BE2C (cell line): ENCODE measurements at regions not wholly inside any gene's neighbourhood (a gene's known extent, or its start where the extent isn't known, plus 50 kb on each side); places are given as distances from the start of the nearest gene placed in this dataset.

Source experiments
- DNase-seq: peaks from one replicate; pipeline ENCODE4 v3.0.0-alpha.2; 2020
- H3K27me3 ChIP-seq: fragments of 250-450 bp; sonication (Bioruptor Pico); 2 replicates; pipeline ENCODE4 v1.5.1; 2020; ENCODE audit warnings: mild to moderate bottlenecking
- H3K36me3 ChIP-seq: fragments of 250-450 bp; sonication (Bioruptor Pico); 2 replicates; pipeline ENCODE4 v1.5.1; 2020; ENCODE audit warnings: mild to moderate bottlenecking
- H3K4me1 ChIP-seq: fragments of 250-450 bp; sonication (Bioruptor Pico); 2 replicates; pipeline ENCODE4 v1.5.1; 2020
- H3K4me3 ChIP-seq: 2 replicates; pipeline ENCODE4 v1.5.1; 2011; ENCODE audit warnings: low read depth, low read length
- H3K9me3 ChIP-seq: fragments of 250-450 bp; sonication (Bioruptor Pico); 2 replicates; pipeline ENCODE4 v1.5.1; 2020
- TF ChIP-seq, protein P1 (sequence below): IDR thresholded peaks from 2 replicates; pipeline ENCODE4 v1.5.1; 2012; ENCODE audit warnings: mild to moderate bottlenecking, low read depth, low read length

DNA sequence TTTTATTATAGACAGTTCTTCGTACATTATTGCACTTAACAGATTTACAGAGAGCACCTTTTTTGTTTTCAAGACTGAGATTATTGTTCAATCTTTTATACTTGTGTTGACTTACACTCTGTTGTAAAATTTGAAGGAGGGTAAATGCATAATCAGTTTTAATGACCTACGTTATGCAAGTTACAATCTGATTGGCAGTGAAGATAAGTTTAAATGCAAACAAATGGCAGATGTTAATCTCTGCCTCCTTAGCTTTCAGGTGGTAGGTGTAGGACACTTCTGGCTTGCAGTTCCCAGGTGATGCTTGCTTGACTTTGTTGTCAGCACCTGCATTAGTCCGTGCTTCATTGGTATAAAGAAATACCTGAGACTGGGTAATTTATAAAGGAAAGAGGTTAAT, 424.9 kb downstream of the FGF9 start:
- H3K9me3 ChIP-seq: no peaks in the 10 kb centered on the region
- H3K27me3 ChIP-seq: no peaks in the 10 kb centered on the region
- no peaks in the 10 kb centered on the region for H3K36me3 ChIP-seq
- DNase-seq: no peak
- TF ChIP-seq, protein P1, sequence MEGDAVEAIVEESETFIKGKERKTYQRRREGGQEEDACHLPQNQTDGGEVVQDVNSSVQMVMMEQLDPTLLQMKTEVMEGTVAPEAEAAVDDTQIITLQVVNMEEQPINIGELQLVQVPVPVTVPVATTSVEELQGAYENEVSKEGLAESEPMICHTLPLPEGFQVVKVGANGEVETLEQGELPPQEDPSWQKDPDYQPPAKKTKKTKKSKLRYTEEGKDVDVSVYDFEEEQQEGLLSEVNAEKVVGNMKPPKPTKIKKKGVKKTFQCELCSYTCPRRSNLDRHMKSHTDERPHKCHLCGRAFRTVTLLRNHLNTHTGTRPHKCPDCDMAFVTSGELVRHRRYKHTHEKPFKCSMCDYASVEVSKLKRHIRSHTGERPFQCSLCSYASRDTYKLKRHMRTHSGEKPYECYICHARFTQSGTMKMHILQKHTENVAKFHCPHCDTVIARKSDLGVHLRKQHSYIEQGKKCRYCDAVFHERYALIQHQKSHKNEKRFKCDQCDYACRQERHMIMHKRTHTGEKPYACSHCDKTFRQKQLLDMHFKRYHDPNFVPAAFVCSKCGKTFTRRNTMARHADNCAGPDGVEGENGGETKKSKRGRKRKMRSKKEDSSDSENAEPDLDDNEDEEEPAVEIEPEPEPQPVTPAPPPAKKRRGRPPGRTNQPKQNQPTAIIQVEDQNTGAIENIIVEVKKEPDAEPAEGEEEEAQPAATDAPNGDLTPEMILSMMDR: no peak
- no peaks in the 10 kb centered on the region for H3K4me1 ChIP-seq
- H3K4me3 ChIP-seq: no peak overlapping the region

DNA sequence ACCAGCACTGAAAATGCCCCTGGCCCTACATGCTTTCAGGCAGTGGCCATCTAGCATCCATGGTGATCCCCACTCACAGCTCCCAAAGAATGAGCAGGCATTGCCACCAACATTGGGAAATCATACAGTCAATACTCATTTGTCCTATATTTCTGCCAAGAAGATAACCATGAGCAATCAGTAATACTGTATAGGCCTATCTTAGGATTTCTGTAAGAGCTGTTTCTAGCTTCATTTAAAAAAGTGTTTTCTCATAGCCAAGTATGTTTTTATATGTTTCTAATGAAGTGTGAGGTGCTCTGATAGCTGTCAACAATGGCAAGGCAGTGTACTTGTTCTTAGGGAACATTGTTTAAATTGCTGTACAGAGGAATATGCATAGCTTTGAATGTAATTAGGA, 428.7 kb downstream of the FGF9 start:
- Histone ChIP-seq H3K4me3 (no peak overlapping the region), H3K4me1 (no peaks in the 10 kb centered on the region), H3K27me3 (no peaks in the 10 kb centered on the region), H3K36me3 (no peaks in the 10 kb centered on the region), H3K9me3 (no peaks in the 10 kb centered on the region; the same call in 1 of the 2 replicates)
- TF ChIP-seq, protein P1: no peak
- DNase-seq: no peak

DNA sequence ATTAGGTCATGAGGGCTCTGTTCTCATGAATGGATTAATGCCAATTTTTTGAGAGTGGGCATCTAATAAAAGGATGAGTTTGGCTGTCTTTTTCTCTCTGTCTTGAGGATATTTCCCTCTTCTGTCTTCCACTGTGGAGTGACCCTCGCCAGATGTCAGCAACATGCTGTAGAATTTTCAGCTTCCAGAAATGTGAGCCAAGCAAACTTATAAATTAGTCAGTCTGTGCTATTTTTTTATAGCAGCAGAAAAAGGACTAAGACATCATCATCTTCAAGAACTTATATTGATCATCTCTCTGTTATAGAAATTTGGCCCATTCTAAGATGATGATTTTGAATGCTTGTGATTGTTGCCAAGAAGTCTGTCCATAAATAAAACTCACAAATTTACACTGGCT, 431.4 kb downstream of the FGF9 start:
- no peak for DNase-seq
- TF ChIP-seq, protein P1: no peak

DNA sequence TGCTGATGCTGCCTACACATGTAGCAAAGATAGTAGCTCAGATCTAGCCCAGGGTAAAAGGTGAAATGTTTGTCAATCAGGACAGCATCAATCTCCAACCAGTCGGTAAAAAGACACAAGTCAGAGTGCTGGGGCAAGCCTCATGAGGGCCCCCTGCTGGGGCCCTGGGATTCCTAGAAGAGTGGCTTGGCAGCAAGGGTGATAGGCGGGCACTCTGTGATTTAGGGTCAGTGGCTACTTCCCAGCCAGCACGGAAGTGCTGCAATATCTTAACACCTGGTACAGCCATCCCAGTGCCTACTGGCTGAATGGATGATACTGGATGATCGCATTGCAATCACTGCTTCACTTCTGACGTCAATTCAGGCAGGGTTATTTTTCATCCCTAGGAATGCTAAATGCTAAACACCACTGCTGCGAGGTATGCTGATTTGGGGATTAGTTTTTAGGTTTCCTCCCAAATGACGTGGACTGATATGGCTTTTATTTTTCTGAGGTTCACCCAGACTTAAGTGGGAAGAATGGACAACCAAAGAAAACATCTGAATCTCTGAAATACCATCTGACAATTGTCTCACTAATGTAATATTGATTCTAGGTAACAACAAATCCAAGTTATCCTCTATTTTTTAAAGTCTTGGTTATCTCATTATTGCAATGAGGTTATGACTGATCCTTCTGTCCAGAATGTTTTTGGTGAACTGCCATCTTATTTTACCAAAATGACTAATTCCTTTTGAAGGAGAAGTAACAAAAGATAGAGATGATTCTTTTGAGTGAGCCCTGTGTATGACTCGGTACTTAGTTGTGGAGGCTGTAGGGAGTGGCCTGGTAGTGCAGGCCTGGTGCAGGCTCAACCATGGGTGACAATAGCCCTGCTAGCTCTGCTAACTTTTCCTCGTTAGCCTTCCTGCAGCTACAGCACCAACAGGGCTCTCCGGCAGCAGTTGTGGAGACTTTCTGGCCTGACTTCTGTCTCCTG, 432.5 kb downstream of the FGF9 start:
- no peak overlapping the region for H3K4me3 ChIP-seq
- no peaks in the 10 kb centered on the region for H3K36me3 ChIP-seq
- no peaks in the 10 kb centered on the region for H3K27me3 ChIP-seq
- no peak for DNase-seq
- H3K4me1 ChIP-seq: no peaks in the 10 kb centered on the region
- TF ChIP-seq, protein P1: no peak
- H3K9me3 ChIP-seq: no peaks in the 10 kb centered on the region; the same call in 1 of the 2 replicates

More for the DNA sequence above, 431.4 kb downstream of the FGF9 start:
- no peaks in the 10 kb centered on the region; the same call in 1 of the 2 replicates for H3K9me3 ChIP-seq
- no peak overlapping the region for H3K4me3 ChIP-seq
- no peaks in the 10 kb centered on the region for H3K4me1 ChIP-seq
- no peaks in the 10 kb centered on the region for H3K27me3 ChIP-seq
- no peaks in the 10 kb centered on the region for H3K36me3 ChIP-seq

DNA sequence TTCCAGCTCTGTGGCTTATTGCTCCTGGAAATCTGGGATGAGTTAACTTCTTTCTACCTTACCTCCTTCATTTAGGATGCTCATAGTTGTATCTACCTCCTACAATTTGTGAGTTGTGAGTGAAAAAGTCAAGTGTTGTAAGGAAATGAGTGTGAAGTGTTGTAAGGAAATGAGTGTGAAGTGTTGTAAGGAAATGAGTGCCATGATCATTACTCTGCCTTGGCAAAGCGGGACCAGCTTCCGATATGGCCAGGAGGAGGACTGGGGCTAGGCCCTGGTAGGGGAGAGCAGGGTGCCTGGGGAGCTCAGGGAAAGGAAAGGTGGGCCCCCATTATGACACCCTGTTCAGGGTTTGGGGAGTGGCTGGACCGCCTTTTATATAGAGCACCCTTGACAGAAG, 435.2 kb downstream of the FGF9 start:
- DNase-seq: no peak
- Histone ChIP-seq H3K36me3 (no peaks in the 10 kb centered on the region), H3K4me1 (no peaks in the 10 kb centered on the region), H3K4me3 (no peak overlapping the region), H3K9me3 (no peaks in the 10 kb centered on the region; the same call in 1 of the 2 replicates), H3K27me3 (no peaks in the 10 kb centered on the region)
- TF ChIP-seq, protein P1: no peak

DNA sequence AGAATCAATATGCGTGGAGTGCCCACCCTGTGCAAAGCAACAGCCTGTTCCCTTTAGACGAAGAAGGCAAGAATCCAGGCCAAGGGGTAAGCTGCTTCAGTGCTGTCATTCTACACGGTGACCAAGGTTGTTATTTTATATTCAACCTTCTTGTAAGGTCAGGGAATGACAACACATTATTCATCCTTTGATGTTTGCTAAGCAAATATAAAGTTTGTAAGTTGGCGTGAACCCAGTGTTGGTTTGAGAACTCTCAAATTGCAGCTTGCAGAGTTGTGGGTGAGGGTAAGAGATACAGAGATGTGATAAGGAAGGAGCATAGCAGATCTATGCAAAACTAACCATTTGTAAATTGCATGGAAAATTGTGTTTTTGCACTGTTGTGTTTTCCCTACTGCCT, 436.7 kb downstream of the FGF9 start:
- Histone ChIP-seq H3K4me3 (no peak overlapping the region), H3K4me1 (no peaks in the 10 kb centered on the region), H3K27me3 (no peaks in the 10 kb centered on the region), H3K9me3 (no peaks in the 10 kb centered on the region; the same call in 1 of the 2 replicates), H3K36me3 (no peaks in the 10 kb centered on the region)
- DNase-seq: no peak
- TF ChIP-seq, protein P1: no peak
